HTR-8/SVneo (cell line): ENCODE measurements at regions not wholly inside any gene's neighbourhood (a gene's known extent, or its start where the extent isn't known, plus 50 kb on each side); places are given as distances from the start of the nearest gene placed in this dataset.
A peak's percentile ranks its signal among the peaks of the same experiment; 100 is the strongest.

Experiments
- DNase-seq: peaks from one replicate; pipeline ENCODE4 v3.0.0; 2011; ENCODE audit warnings: low spot score, mixed read lengths; ENCODE audit not compliant: insufficient read length
- FAIRE-seq: peaks from 2 replicates; lab custom pipeline; 2011; peaks lifted over from hg19 to GRCh38; lab: Jason Lieb, UNC

GRCh38 chr11:103830205-103830604 lies 206.2 kb upstream of the DDI1 start:
- DNase-seq: no peak
- no peak for FAIRE-seq

DNA sequence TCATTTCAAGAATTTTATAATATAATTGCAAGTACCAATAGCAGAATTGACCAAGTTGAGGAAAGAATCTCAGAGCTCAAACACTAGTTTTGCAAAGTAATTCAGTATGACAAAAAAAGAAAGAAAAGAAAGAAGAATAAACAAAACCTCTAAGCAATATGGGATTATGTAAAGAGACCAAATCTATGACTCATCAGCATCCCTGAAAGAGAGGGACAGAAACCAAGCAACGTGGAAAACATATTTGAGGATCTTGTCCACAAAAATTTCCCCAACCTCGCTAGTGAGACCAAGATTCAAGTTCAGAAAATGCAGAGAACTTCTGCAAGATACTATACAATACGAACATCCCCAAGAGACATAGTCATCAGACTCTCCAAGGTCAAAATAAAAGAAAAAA lies 203.7 kb upstream of the DDI1 start:
- DNase-seq: no peak
- FAIRE-seq: no peak

- DNase-seq: no peak
- FAIRE-seq: no peak
These were observed 194.2 kb upstream of the DDI1 start for GRCh38 chr11:103842191-103842590.

DNA sequence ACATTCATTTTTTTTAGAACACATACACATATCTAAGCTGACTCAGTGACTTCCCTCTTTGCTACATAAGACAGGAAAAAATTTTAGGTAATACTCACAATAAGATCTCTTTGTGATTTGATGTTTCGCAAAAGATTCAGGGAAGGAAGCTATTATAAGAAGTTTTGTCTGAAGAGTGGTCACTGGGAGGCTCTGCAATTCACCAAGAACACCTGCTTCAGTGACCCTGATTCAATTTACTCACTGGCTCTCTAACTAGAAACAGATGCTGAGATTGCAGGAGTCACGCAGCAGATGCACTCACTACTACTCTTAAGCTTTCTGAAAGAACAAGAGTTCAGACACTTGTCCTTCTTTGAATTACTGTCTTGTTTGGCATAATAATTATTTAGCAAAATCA lies 193.6 kb upstream of the DDI1 start:
- FAIRE-seq (no peak), DNase-seq (no peak)

GRCh38 chr11:103844327-103845215 lies 191.9 kb upstream of the DDI1 start:
- DNase-seq (no peak), FAIRE-seq (no peak)

DNA sequence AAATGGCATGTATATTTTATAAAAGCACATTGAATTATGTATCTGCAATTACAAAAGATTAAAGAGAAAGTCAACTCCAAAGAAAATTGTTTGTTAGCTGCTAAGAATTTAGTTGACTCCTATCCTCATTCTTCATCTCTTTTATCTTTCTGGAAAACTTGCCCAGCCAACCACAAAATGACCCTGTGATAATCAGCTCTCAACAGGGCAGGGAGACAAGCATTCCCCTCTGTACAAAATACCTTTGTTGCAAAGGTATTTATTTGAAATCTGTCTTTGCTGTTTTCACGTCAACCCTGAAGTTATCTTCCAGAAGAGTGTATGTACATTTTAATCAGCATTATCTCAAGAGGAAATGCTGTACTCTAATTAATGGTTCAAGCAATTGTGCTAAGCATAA lies 191.1 kb upstream of the DDI1 start:
- DNase-seq: no peak
- no peak for FAIRE-seq

DNA sequence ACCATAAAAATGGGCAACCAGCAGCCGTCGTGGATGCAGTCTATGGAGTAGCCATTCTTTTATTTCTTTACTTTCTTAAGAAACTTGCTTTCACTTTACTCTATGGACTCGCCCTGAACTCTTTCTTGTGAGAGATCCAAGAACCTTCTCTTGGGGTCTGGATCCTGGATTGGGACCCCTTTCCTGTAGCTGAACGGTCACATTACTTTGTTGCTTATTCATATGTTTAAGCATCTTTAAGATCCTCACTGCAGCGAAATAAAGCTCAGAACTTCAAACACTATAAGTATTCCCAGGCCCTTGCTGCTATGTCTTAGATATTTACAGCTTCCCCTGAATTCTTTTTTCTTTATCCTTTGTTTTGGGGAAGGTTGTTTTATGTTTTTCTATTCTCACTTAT lies 187.8 kb upstream of the DDI1 start:
- DNase-seq (no peak), FAIRE-seq (no peak)

GRCh38 chr11:103849366-103849765 lies 187.1 kb upstream of the DDI1 start:
- DNase-seq (no peak), FAIRE-seq (no peak)

- DNase-seq (no peak), FAIRE-seq (peak; percentile 38)
These were observed 185.8 kb upstream of the DDI1 start for GRCh38 chr11:103850419-103851165.

DNA sequence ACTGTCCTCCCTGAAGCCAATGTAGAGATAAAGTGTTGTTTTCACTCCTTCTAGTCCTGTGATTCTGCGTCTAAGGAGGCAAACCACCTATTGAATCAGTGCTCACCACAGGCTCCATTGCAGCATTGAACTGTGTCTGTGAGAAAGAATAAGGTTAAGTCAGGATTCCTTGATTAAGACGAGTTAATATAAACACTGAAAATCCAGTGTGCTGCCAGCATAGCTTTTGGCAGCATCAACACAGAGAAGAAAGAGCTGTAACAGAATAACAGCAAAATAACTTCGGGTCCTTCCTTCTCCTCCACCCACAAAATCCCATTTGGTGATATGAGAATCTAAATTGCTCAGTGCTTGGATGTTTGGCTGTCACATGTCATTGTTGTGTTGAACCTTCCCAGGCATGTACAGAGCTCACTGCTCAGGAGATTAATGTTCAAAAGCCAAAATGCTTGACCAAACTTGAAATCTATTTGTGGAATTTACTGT lies 185.2 kb upstream of the DDI1 start:
- no peak for DNase-seq
- FAIRE-seq: no peak
